ENCODE measurements at regions not wholly inside any gene's neighbourhood (a gene's known extent, or its start where the extent isn't known, plus 50 kb on each side); places are given as distances from the start of the nearest gene placed in this dataset.

GRCh38 chr2:4039896-4040295, 336.5 kb downstream of the DCDC2C start:
- no peaks in the 10 kb centered on the region for H3K9me3 ChIP-seq (ENCODE audit: low read depth, low read length)
- no peak overlapping the region for H2AFZ ChIP-seq (ENCODE audit: low read length)
- no peak overlapping the region for H3K4me2 ChIP-seq (ENCODE audit: insufficient read depth, low read length)
- no peak for TF ChIP-seq CTCF (IDR thresholded peaks at IDR 0.05; ENCODE audit: extremely low read depth, low read depth, low read length)
- no peaks in the 10 kb centered on the region for H3K79me2 ChIP-seq (ENCODE audit: insufficient read depth, low read length)
- no peak for DNase-seq (ENCODE audit: insufficient read length, low spot score, missing footprints)
- H3K27ac ChIP-seq (ENCODE audit: low read depth, low read length), result no peak overlapping the region
- no peaks in the 10 kb centered on the region for H3K4me1 ChIP-seq (ENCODE audit: insufficient read depth, low read length)
- no peaks in the 10 kb centered on the region for H4K20me1 ChIP-seq (ENCODE audit: insufficient read depth, low read length)
- H3K4me3 ChIP-seq (ENCODE audit: insufficient read depth, low read length), result no peak overlapping the region
- no peaks in the 10 kb centered on the region for H3K27me3 ChIP-seq (ENCODE audit: insufficient read depth, low read length)
- no peaks in the 10 kb centered on the region for H3K36me3 ChIP-seq (ENCODE audit: insufficient read depth, low read length)

GRCh38 chr2:4047961-4048891, 344.9 kb downstream of the DCDC2C start:
- Histone ChIP-seq H3K36me3 (ENCODE audit: insufficient read depth, low read length) (no peaks in the 10 kb centered on the region), H3K4me2 (ENCODE audit: insufficient read depth, low read length) (no peak overlapping the region), H4K20me1 (ENCODE audit: insufficient read depth, low read length) (no peaks in the 10 kb centered on the region), H3K4me3 (ENCODE audit: insufficient read depth, low read length) (no peak overlapping the region), H3K27me3 (ENCODE audit: insufficient read depth, low read length) (no peaks in the 10 kb centered on the region), H2AFZ (ENCODE audit: low read length) (no peak overlapping the region), H3K27ac (ENCODE audit: low read depth, low read length) (no peak overlapping the region), H3K79me2 (ENCODE audit: insufficient read depth, low read length) (no peaks in the 10 kb centered on the region), H3K9me3 (ENCODE audit: low read depth, low read length) (no peaks in the 10 kb centered on the region), H3K4me1 (ENCODE audit: insufficient read depth, low read length) (no peaks in the 10 kb centered on the region)
- no peak for DNase-seq (ENCODE audit: insufficient read length, low spot score, missing footprints)
- TF ChIP-seq CTCF (IDR thresholded peaks at IDR 0.05; ENCODE audit: extremely low read depth, low read depth, low read length), result no peak

- no peak for TF ChIP-seq CTCF (IDR thresholded peaks at IDR 0.05; ENCODE audit: extremely low read depth, low read depth, low read length)
Measured at GRCh38 chr2:4049463-4049862, 346.1 kb downstream of the DCDC2C start.

GRCh38 chr2:4053769-4054493, 350.6 kb downstream of the DCDC2C start:
- no peak for DNase-seq (ENCODE audit: insufficient read length, low spot score, missing footprints)

More at GRCh38 chr2:4049463-4049862, 346.1 kb downstream of the DCDC2C start:
- H3K79me2 ChIP-seq (ENCODE audit: insufficient read depth, low read length), result no peaks in the 10 kb centered on the region
- no peaks in the 10 kb centered on the region for H3K36me3 ChIP-seq (ENCODE audit: insufficient read depth, low read length)
- no peak overlapping the region for H2AFZ ChIP-seq (ENCODE audit: low read length)
- no peak for DNase-seq (ENCODE audit: insufficient read length, low spot score, missing footprints)
- H4K20me1 ChIP-seq (ENCODE audit: insufficient read depth, low read length), result no peaks in the 10 kb centered on the region
- no peaks in the 10 kb centered on the region for H3K27me3 ChIP-seq (ENCODE audit: insufficient read depth, low read length)
- no peaks in the 10 kb centered on the region for H3K9me3 ChIP-seq (ENCODE audit: low read depth, low read length)
- H3K27ac ChIP-seq (ENCODE audit: low read depth, low read length), result no peak overlapping the region
- H3K4me2 ChIP-seq (ENCODE audit: insufficient read depth, low read length), result no peak overlapping the region
- H3K4me1 ChIP-seq (ENCODE audit: insufficient read depth, low read length), result no peaks in the 10 kb centered on the region
- H3K4me3 ChIP-seq (ENCODE audit: insufficient read depth, low read length), result no peak overlapping the region

More at GRCh38 chr2:4053769-4054493, 350.6 kb downstream of the DCDC2C start:
- Histone ChIP-seq H3K4me2 (ENCODE audit: insufficient read depth, low read length) (no peak overlapping the region), H4K20me1 (ENCODE audit: insufficient read depth, low read length) (no peaks in the 10 kb centered on the region), H3K4me3 (ENCODE audit: insufficient read depth, low read length) (no peak overlapping the region), H3K4me1 (ENCODE audit: insufficient read depth, low read length) (no peaks in the 10 kb centered on the region), H2AFZ (ENCODE audit: low read length) (no peak overlapping the region), H3K36me3 (ENCODE audit: insufficient read depth, low read length) (no peaks in the 10 kb centered on the region), H3K9me3 (ENCODE audit: low read depth, low read length) (no peaks in the 10 kb centered on the region), H3K27ac (ENCODE audit: low read depth, low read length) (no peak overlapping the region), H3K27me3 (ENCODE audit: insufficient read depth, low read length) (no peaks in the 10 kb centered on the region), H3K79me2 (ENCODE audit: insufficient read depth, low read length) (no peaks in the 10 kb centered on the region)
- no peak for TF ChIP-seq CTCF (IDR thresholded peaks at IDR 0.05; ENCODE audit: extremely low read depth, low read depth, low read length)
